ENCODE measurements at regions not wholly inside any gene's neighbourhood (a gene's known extent, or its start where the extent isn't known, plus 50 kb on each side); places are given as distances from the start of the nearest gene placed in this dataset.

DNA sequence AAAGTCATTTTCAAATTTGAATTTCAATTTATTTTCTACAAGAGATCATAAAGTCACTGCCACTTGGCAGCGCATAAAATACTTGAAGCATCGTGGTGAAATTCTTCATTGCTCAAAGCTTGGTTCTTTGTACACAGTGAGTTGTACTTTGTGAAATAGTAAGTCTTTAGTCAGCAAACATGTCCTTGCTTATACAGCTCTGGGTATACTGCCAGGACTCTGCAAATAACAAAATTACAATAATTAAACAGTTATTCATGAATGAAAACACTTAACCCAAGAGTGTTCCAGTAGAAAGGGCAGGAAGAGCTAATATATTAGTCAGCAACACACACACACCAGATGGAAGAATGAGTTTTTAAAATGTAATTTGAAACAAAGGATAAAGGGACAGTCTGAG lies 1300.9 kb upstream of the DIAPH2 start:
- TF ChIP-seq POLR2A (IDR thresholded peaks at IDR 0.05; ENCODE audit: extremely low read depth, insufficient read length): no peak
- TF ChIP-seq, protein P1, sequence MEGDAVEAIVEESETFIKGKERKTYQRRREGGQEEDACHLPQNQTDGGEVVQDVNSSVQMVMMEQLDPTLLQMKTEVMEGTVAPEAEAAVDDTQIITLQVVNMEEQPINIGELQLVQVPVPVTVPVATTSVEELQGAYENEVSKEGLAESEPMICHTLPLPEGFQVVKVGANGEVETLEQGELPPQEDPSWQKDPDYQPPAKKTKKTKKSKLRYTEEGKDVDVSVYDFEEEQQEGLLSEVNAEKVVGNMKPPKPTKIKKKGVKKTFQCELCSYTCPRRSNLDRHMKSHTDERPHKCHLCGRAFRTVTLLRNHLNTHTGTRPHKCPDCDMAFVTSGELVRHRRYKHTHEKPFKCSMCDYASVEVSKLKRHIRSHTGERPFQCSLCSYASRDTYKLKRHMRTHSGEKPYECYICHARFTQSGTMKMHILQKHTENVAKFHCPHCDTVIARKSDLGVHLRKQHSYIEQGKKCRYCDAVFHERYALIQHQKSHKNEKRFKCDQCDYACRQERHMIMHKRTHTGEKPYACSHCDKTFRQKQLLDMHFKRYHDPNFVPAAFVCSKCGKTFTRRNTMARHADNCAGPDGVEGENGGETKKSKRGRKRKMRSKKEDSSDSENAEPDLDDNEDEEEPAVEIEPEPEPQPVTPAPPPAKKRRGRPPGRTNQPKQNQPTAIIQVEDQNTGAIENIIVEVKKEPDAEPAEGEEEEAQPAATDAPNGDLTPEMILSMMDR (IDR thresholded peaks at IDR 0.05; ENCODE audit: low read depth, low read length): no peak
- TF ChIP-seq, protein P2, sequence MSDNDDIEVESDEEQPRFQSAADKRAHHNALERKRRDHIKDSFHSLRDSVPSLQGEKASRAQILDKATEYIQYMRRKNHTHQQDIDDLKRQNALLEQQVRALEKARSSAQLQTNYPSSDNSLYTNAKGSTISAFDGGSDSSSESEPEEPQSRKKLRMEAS (IDR thresholded peaks at IDR 0.05; ENCODE audit: low read depth, low read length): no peak

All from NB4 (cell line).